ENCODE measurements at regions not wholly inside any gene's neighbourhood (a gene's known extent, or its start where the extent isn't known, plus 50 kb on each side); places are given as distances from the start of the nearest gene placed in this dataset.

DNA sequence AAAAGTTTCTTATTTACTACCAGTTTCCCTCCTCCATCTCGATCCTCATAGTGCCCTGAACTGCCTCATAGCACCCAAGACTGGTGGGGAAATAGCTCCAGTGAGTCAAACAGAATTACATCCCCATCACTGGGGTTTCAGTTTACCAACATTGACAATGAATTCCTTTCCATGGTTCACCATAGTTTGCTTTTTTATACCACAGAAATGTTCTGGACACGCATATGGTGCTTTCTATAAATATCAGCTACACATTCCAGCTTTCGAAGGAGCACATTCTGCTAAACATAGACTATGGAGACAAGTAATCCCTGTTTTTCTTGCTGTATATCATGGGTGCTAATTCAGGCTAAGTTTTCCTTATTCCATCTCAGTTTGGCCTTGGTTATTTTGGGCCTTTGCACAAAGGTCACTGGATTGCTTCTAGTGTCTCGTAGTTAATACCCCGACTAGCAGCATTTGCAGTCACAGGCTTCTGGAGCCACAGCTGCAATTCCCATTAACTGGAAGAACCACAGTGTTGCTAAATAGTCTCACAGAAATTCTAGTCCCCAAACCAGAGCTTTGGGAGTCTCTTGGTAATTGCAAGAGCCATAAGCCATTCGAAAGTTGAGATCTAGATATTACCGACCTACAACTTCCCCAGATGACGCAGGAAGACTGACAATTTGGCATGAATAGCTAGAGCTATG is 53.4 kb upstream of the TRPC3 start:
- TF ChIP-seq, protein P1, sequence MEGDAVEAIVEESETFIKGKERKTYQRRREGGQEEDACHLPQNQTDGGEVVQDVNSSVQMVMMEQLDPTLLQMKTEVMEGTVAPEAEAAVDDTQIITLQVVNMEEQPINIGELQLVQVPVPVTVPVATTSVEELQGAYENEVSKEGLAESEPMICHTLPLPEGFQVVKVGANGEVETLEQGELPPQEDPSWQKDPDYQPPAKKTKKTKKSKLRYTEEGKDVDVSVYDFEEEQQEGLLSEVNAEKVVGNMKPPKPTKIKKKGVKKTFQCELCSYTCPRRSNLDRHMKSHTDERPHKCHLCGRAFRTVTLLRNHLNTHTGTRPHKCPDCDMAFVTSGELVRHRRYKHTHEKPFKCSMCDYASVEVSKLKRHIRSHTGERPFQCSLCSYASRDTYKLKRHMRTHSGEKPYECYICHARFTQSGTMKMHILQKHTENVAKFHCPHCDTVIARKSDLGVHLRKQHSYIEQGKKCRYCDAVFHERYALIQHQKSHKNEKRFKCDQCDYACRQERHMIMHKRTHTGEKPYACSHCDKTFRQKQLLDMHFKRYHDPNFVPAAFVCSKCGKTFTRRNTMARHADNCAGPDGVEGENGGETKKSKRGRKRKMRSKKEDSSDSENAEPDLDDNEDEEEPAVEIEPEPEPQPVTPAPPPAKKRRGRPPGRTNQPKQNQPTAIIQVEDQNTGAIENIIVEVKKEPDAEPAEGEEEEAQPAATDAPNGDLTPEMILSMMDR (IDR thresholded peaks at IDR 0.05; ENCODE audit: unreplicated experiment) = no peak
- Mint-ChIP-seq H3K4me3 (ENCODE audit: low read depth) (no peak overlapping the region), H3K36me3 (ENCODE audit: insufficient read depth) (no peaks in the 10 kb centered on the region), H3K4me1 (ENCODE audit: low read depth) (no peaks in the 10 kb centered on the region), H3K9me3 (ENCODE audit: low read depth) (no peaks in the 10 kb centered on the region), H3K27ac (no peak overlapping the region), H3K27me3 (peaks cover 13% of the 10 kb centered on the region)
- no peak for DNase-seq (ENCODE audit: low spot score, unreplicated experiment)

DNA sequence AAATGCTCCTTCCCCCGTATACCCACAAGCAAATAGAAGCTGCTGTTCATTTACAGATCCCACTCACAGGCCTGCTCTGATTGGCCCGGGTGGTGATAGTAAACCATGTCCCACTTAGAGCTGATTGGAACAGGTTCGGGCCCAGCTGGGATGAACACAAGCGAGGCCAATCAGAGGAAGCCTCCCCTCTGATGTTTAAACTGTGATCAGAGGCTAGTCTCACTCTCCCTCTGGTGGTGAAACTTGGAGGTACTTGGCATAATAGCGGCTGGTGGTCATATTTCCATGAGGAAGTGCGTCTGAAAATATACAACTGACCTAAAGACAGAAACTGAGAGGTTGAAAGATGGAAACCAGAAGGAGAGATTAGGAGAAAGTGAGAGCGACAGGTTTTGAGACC is 51.5 kb upstream of the TRPC3 start:
- Mint-ChIP-seq H3K4me1 (ENCODE audit: low read depth) (peaks cover 3% of the 10 kb centered on the region), H3K27me3 (peaks cover 13% of the 10 kb centered on the region), H3K36me3 (ENCODE audit: insufficient read depth) (no peaks in the 10 kb centered on the region), H3K27ac (no peak overlapping the region), H3K9me3 (ENCODE audit: low read depth) (no peaks in the 10 kb centered on the region), H3K4me3 (ENCODE audit: low read depth) (no peak overlapping the region)
- no peak for DNase-seq (ENCODE audit: low spot score, unreplicated experiment)
- TF ChIP-seq, protein P1 (IDR thresholded peaks at IDR 0.05; ENCODE audit: unreplicated experiment) = peak; percentile 54

Measured in progenitor cell of endocrine pancreas (in vitro differentiated cells).